Vagina (tissue), 2 donors: ENCODE measurements at regions not wholly inside any gene's neighbourhood (a gene's known extent, or its start where the extent isn't known, plus 50 kb on each side); places are given as distances from the start of the nearest gene placed in this dataset.

ENCODE experiments used
- DNase-seq, 2 donors: peaks; one replicate each; pipeline ENCODE4 v3.0.0-alpha.2; 2017; ENCODE audit errors: extremely low spot score in 2 of 2
- H3K27ac ChIP-seq: fragments of 200-600 bp; sonication (generic); one replicate; pipeline ENCODE4 v1.5.1; 2019
- H3K27me3 ChIP-seq: fragments of 200-600 bp; sonication (generic); one replicate; pipeline ENCODE4 v1.5.1; 2019
- H3K36me3 ChIP-seq, 2 donors: fragments of 200-600 bp; sonication (generic); one replicate each; pipeline ENCODE4 v1.5.1; 2017 to 2019
- H3K4me1 ChIP-seq: fragments of 200-600 bp; sonication (generic); one replicate; pipeline ENCODE4 v1.5.1; 2019
- H3K4me3 ChIP-seq, 2 donors: fragments of 200-600 bp; sonication (generic); 1 replicate in 1 of 2; 2 replicates in 1 of 2; pipeline ENCODE4 v1.5.1; 2016 to 2019
- H3K9me3 ChIP-seq: fragments of 200-600 bp; sonication (generic); one replicate; pipeline ENCODE4 v1.5.1; 2019
- CTCF ChIP-seq, 3 experiments: fragments of 450-650 bp in 2 of 3; fragments of 200-600 bp in 1 of 3; sonication (generic) in 1 of 3; IDR thresholded peaks; one replicate each; pipeline ENCODE4 v1.5.1; 2017 to 2019; ENCODE audit warnings: antibody characterized with exemption in 3 of 3, mild to moderate bottlenecking in 2 of 3, moderate library complexity in 2 of 3
- POLR2A ChIP-seq, 2 donors: fragments of 450-650 bp; IDR thresholded peaks; one replicate each; pipeline ENCODE4 v1.6.1; 2017; ENCODE audit warnings: antibody characterized with exemption in 2 of 2, mild to moderate bottlenecking in 2 of 2, moderate library complexity in 2 of 2
- POLR2AphosphoS5 ChIP-seq, 2 donors: sonication (generic); formaldehyde crosslinking; IDR thresholded peaks; one replicate each; pipeline ENCODE4 v1.9.0; 2017; ENCODE audit warnings: antibody characterized with exemption in 2 of 2, mild to moderate bottlenecking in 2 of 2, low read depth in 1 of 2; ENCODE audit not compliant: insufficient read depth in 1 of 2
- intact Hi-C: fragments of 100-400 bp; cut with DNase I; formaldehyde crosslinking; loops from one replicate; pipeline ENCODE4 v1.15.1; 2023

GRCh38 chr5:133830281-133830680 is 138.1 kb downstream of the C5orf15 start:
- no peaks in the 10 kb centered on the region for H3K27me3 ChIP-seq
- no peaks in the 10 kb centered on the region for H3K4me1 ChIP-seq
- no peaks in the 10 kb centered on the region for H3K9me3 ChIP-seq
- no peak overlapping the region for H3K27ac ChIP-seq
- no peak overlapping the region for H3K4me3 ChIP-seq
- H3K36me3 ChIP-seq: no peaks in the 10 kb centered on the region
- TF ChIP-seq CTCF (IDR thresholded peaks at IDR 0.05) (no peak), POLR2A (IDR thresholded peaks at IDR 0.05) (no peak), POLR2AphosphoS5 (IDR thresholded peaks at IDR 0.05; ENCODE audit: insufficient read depth in 1 of 2, low read depth in 1 of 2) (no peak)
- no peak for DNase-seq
- intact Hi-C loops: no loop called here

- Histone ChIP-seq H3K36me3 (no peaks in the 10 kb centered on the region), H3K9me3 (no peaks in the 10 kb centered on the region), H3K27ac (no peak overlapping the region), H3K27me3 (no peaks in the 10 kb centered on the region), H3K4me1 (no peaks in the 10 kb centered on the region), H3K4me3 (no peak overlapping the region)
- intact Hi-C loops: no loop called here
- TF ChIP-seq POLR2AphosphoS5 (IDR thresholded peaks at IDR 0.05; ENCODE audit: insufficient read depth in 1 of 2, low read depth in 1 of 2) (no peak), CTCF (IDR thresholded peaks at IDR 0.05) (no peak), POLR2A (IDR thresholded peaks at IDR 0.05) (no peak)
- no peak for DNase-seq
Measured at GRCh38 chr5:133829786-133830185, 138.6 kb downstream of the C5orf15 start.

- Histone ChIP-seq H3K4me3 (no peak overlapping the region), H3K9me3 (no peaks in the 10 kb centered on the region), H3K4me1 (no peaks in the 10 kb centered on the region), H3K27ac (no peak overlapping the region), H3K27me3 (no peaks in the 10 kb centered on the region), H3K36me3 (no peaks in the 10 kb centered on the region)
- TF ChIP-seq CTCF (IDR thresholded peaks at IDR 0.05) (no peak), POLR2A (IDR thresholded peaks at IDR 0.05) (no peak), POLR2AphosphoS5 (IDR thresholded peaks at IDR 0.05; ENCODE audit: insufficient read depth in 1 of 2, low read depth in 1 of 2) (no peak)
- DNase-seq: no peak
- intact Hi-C loops: no loop called here
Measured at GRCh38 chr5:133828722-133829121, 139.7 kb downstream of the C5orf15 start.

DNA sequence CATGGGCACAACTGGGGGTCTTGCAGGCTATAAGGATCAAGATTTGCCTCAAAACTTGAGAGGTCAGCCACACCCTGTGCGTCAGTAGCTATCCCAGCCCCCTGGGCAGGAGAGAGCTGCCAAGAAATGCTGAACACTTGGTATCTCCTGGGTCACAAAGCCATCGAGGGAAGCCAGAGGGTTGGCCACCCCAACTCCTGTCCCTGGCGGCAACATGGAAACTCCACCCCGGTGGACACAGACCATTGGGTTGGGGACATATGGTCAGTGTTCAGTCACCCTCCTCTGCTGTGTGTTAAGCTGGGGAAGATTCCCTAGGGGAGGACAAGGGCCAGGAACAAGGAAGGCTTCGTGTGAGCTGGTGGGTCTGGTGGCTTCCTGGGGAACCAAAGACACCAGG is 140.6 kb downstream of the C5orf15 start:
- H3K4me3 ChIP-seq: no peak overlapping the region
- no peaks in the 10 kb centered on the region for H3K27me3 ChIP-seq
- H3K4me1 ChIP-seq: no peaks in the 10 kb centered on the region
- no peak overlapping the region for H3K27ac ChIP-seq
- TF ChIP-seq POLR2AphosphoS5 (IDR thresholded peaks at IDR 0.05; ENCODE audit: insufficient read depth in 1 of 2, low read depth in 1 of 2): no peak
- TF ChIP-seq CTCF (IDR thresholded peaks at IDR 0.05): no peak
- TF ChIP-seq POLR2A (IDR thresholded peaks at IDR 0.05): no peak
- intact Hi-C loops: no loop called here
- no peak for DNase-seq
- no peaks in the 10 kb centered on the region for H3K36me3 ChIP-seq
- no peaks in the 10 kb centered on the region for H3K9me3 ChIP-seq

DNA sequence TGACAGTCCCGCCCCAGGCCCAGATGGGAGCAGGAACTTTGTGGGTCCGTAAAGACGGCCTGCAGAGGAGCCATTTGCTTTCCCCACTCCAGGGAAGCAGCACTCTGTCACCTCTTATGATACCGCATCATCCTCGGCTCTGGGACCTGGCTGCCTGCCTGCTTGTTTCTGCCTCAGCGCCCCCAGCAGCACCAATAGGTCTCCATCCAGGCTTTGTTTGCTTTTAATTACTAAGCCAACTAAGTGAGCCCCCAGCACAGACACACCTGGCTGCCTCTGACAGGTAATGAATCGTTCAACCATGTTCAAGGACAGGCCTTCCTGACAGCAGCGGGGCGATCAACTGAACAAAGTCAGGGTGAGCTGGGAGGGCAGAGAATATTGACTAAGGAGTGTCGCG is 141.4 kb downstream of the C5orf15 start:
- no peak for DNase-seq
- H3K27me3 ChIP-seq: no peaks in the 10 kb centered on the region
- no peak overlapping the region for H3K4me3 ChIP-seq

More for the DNA sequence above, 141.4 kb downstream of the C5orf15 start:
- Histone ChIP-seq H3K9me3 (no peaks in the 10 kb centered on the region), H3K27ac (no peak overlapping the region), H3K36me3 (no peaks in the 10 kb centered on the region), H3K4me1 (no peaks in the 10 kb centered on the region)
- intact Hi-C loops: no loop called here
- TF ChIP-seq CTCF (IDR thresholded peaks at IDR 0.05) (no peak), POLR2AphosphoS5 (IDR thresholded peaks at IDR 0.05; ENCODE audit: insufficient read depth in 1 of 2, low read depth in 1 of 2) (no peak), POLR2A (IDR thresholded peaks at IDR 0.05) (no peak)
